Suppressor macrophage treated with lipopolysaccharide for 4 hours (primary cell): ENCODE measurements at regions not wholly inside any gene's neighbourhood (a gene's known extent, or its start where the extent isn't known, plus 50 kb on each side); places are given as distances from the start of the nearest gene placed in this dataset.

Experiments used
- DNase-seq: peaks from one replicate; pipeline ENCODE4 v3.0.0-alpha.2; 2020

- no peak for DNase-seq
Measured at GRCh38 chr6:3587660-3588059, 130.8 kb upstream of the SLC22A23 start.

- peak; percentile 56 for DNase-seq
Measured at GRCh38 chr6:3585320-3585935, 128.6 kb upstream of the SLC22A23 start.

- no peak for DNase-seq
Measured at GRCh38 chr6:3584606-3585005, 127.8 kb upstream of the SLC22A23 start.

GRCh38 chr6:3581469-3581868 is 124.6 kb upstream of the SLC22A23 start:
- DNase-seq = no peak

GRCh38 chr6:3579652-3580175 is 122.9 kb upstream of the SLC22A23 start:
- DNase-seq = no peak

- no peak for DNase-seq
Measured at GRCh38 chr6:3578981-3579380, 122.1 kb upstream of the SLC22A23 start.

- DNase-seq = no peak
Measured at GRCh38 chr6:3577517-3577916, 120.7 kb upstream of the SLC22A23 start.

- DNase-seq = no peak
Measured at GRCh38 chr6:3575701-3576100, 118.9 kb upstream of the SLC22A23 start.

- DNase-seq = no peak
Measured at GRCh38 chr6:3575166-3575565, 118.3 kb upstream of the SLC22A23 start.

GRCh38 chr6:3573670-3574069 is 116.8 kb upstream of the SLC22A23 start:
- DNase-seq = no peak

- DNase-seq = no peak
Measured at GRCh38 chr6:3571836-3572235, 115.0 kb upstream of the SLC22A23 start.

GRCh38 chr6:3571250-3571681 is 114.4 kb upstream of the SLC22A23 start:
- DNase-seq = no peak

- no peak for DNase-seq
Measured at GRCh38 chr6:3569816-3570215, 113.0 kb upstream of the SLC22A23 start.

- no peak for DNase-seq
Measured at GRCh38 chr6:3568396-3569082, 111.7 kb upstream of the SLC22A23 start.

- DNase-seq = peak; percentile 29
Measured at GRCh38 chr6:3566812-3567211, 110.0 kb upstream of the SLC22A23 start.

- DNase-seq = no peak
Measured at GRCh38 chr6:3565291-3565690, 108.4 kb upstream of the SLC22A23 start.

GRCh38 chr6:3561725-3562124 is 104.9 kb upstream of the SLC22A23 start:
- no peak for DNase-seq

- no peak for DNase-seq
Measured at GRCh38 chr6:3560211-3560610, 103.4 kb upstream of the SLC22A23 start.

GRCh38 chr6:3559561-3559960 is 102.7 kb upstream of the SLC22A23 start:
- no peak for DNase-seq

GRCh38 chr6:3557336-3557735 is 100.5 kb upstream of the SLC22A23 start:
- no peak for DNase-seq

GRCh38 chr6:3553254-3553653 is 96.4 kb upstream of the SLC22A23 start:
- DNase-seq = no peak

GRCh38 chr6:3551716-3552511 is 95.1 kb upstream of the SLC22A23 start:
- DNase-seq = no peak

- no peak for DNase-seq
Measured at GRCh38 chr6:3549314-3549940, 92.6 kb upstream of the SLC22A23 start.
